Endothelial cell of umbilical vein (primary cell): ENCODE measurements at regions not wholly inside any gene's neighbourhood (a gene's known extent, or its start where the extent isn't known, plus 50 kb on each side); places are given as distances from the start of the nearest gene placed in this dataset.

Source experiments
- BruUV-seq: library from RNA; stranded (reverse); fragments of 400-500 nt; replicated peaks from 2 replicates; lab custom pipeline; 2021; lab: Mats Ljungman, UMichigan
- CTCF ChIA-PET: fragments of 300-600, 350-600 bp; sonication (Branson Sonifier 250); formaldehyde crosslinking; loops from one replicate; lab custom pipeline; 2021; ENCODE audit warnings: antibody characterized with exemption, inconsistent platforms; lab: Charles Lee
- POLR2A ChIA-PET: fragments of 300-600, 350-600 bp; sonication (Branson Sonifier 250); formaldehyde crosslinking; loops from one replicate; lab custom pipeline; 2021; ENCODE audit warnings: antibody characterized with exemption, inconsistent platforms; lab: Charles Lee
- DNase-seq: peaks from one replicate; pipeline ENCODE4 v3.0.0-alpha.2; 2011; ENCODE audit warnings: low read depth, low spot score
- FAIRE-seq: peaks from 2 replicates; lab custom pipeline; 2011; peaks lifted over from hg19 to GRCh38; lab: Jason Lieb, UNC
- H2AFZ ChIP-seq: 2 replicates; pipeline ENCODE4 v1.6.0; 2012; ENCODE audit warnings: low read depth, low read length, control low read depth, inconsistent platforms
- H3K27ac ChIP-seq: 2 replicates; pipeline ENCODE4 v1.5.1; 2011; ENCODE audit warnings: low read depth, mild to moderate bottlenecking, control low read depth, low read length, moderate library complexity; ENCODE audit not compliant: insufficient read depth
- H3K27me3 ChIP-seq, 2 experiments: 2 replicates each; pipeline versions ENCODE4 v1.6.0 to v1.6.1; 2011; ENCODE audit warnings: low read length in 2 of 2, mixed read lengths in 1 of 2; ENCODE audit not compliant: control insufficient read depth in 2 of 2, insufficient read depth in 2 of 2
- H3K36me3 ChIP-seq, 2 experiments: 2 replicates in 1 of 2; 3 replicates in 1 of 2; pipeline ENCODE4 v1.5.1; 2011; ENCODE audit warnings: low read length in 2 of 2, mild to moderate bottlenecking in 1 of 2, moderate library complexity in 1 of 2; ENCODE audit not compliant: control insufficient read depth in 2 of 2, insufficient read depth in 2 of 2; ENCODE audit errors: extremely low read depth in 1 of 2
- H3K4me1 ChIP-seq: 3 replicates; pipeline ENCODE4 v1.5.1; 2011; ENCODE audit warnings: mild to moderate bottlenecking, low read length; ENCODE audit not compliant: control insufficient read depth, insufficient read depth; ENCODE audit errors: extremely low read depth
- H3K4me2 ChIP-seq: 2 replicates; pipeline ENCODE4 v1.6.1; 2011; ENCODE audit warnings: low read length, control low read depth, mixed read lengths; ENCODE audit not compliant: insufficient read depth
- H3K4me3 ChIP-seq, 3 experiments: fragments of 200-600 bp in 1 of 3; sonication (generic), shearing (Covaris generic) in 1 of 3; replicated peaks in 1 of 3; 2 replicates each; pipeline ENCODE4 v1.5.1; 2011 to 2016; ENCODE audit warnings: control low read depth in 3 of 3, low read length in 3 of 3, mild to moderate bottlenecking in 2 of 3, inconsistent platforms in 1 of 3, low read depth in 1 of 3, moderate library complexity in 1 of 3; ENCODE audit not compliant: insufficient read depth in 1 of 3
- H3K79me2 ChIP-seq: 2 replicates; pipeline ENCODE4 v1.6.0; 2012; ENCODE audit warnings: low read length, inconsistent platforms; ENCODE audit not compliant: control insufficient read depth, insufficient read depth
- H3K9ac ChIP-seq: replicated peaks from 2 replicates; pipeline ENCODE3; 2011; ENCODE audit warnings: low read length, control low read depth; ENCODE audit not compliant: insufficient read depth; ENCODE audit errors: extremely low read depth
- H3K9me1 ChIP-seq: replicated peaks from 3 replicates; pipeline ENCODE4 v1.6.0; 2011; ENCODE audit warnings: mild to moderate bottlenecking, low read length; ENCODE audit not compliant: control insufficient read depth, insufficient read depth; ENCODE audit errors: extremely low read depth
- H3K9me3 ChIP-seq: replicated peaks from 2 replicates; pipeline ENCODE4 v1.5.1; 2012; ENCODE audit warnings: low read length, inconsistent platforms; ENCODE audit not compliant: control insufficient read depth, insufficient read depth
- H4K20me1 ChIP-seq: replicated peaks from 2 replicates; pipeline ENCODE3; 2011; ENCODE audit warnings: mild to moderate bottlenecking, low read length; ENCODE audit not compliant: control insufficient read depth, insufficient read depth; ENCODE audit errors: extremely low read depth
- EZH2 ChIP-seq: IDR thresholded peaks from 2 replicates; pipeline ENCODE4 v1.6.1; 2012; ENCODE audit warnings: borderline replicate concordance, low read depth, mild to moderate bottlenecking, moderate library complexity, low read length, inconsistent platforms; ENCODE audit not compliant: severe bottlenecking
- FOS ChIP-seq: IDR thresholded peaks from 2 replicates; pipeline ENCODE4 v1.6.1; 2011; ENCODE audit warnings: mild to moderate bottlenecking, low read length, moderate library complexity, borderline replicate concordance; ENCODE audit not compliant: insufficient read depth
- GATA2 ChIP-seq: IDR thresholded peaks from 2 replicates; pipeline ENCODE4 v1.7.0; 2011; ENCODE audit warnings: low read depth, mild to moderate bottlenecking, moderate library complexity, mixed read lengths, low read length; ENCODE audit not compliant: insufficient read length, insufficient read depth
- JUN ChIP-seq: IDR thresholded peaks from 2 replicates; pipeline ENCODE4 v1.6.1; 2011; ENCODE audit warnings: borderline replicate concordance, low read depth; ENCODE audit not compliant: insufficient read length, insufficient read depth
- MYC ChIP-seq: IDR thresholded peaks from one replicate; pipeline ENCODE4 v1.6.1; 2011; ENCODE audit warnings: mild to moderate bottlenecking, low read depth, low read length
- POLR2A ChIP-seq: IDR thresholded peaks from 2 replicates; pipeline ENCODE4 v1.6.1; 2012; ENCODE audit warnings: low read depth, mild to moderate bottlenecking, control low read depth, low read length
- POLR2AphosphoS5 ChIP-seq: IDR thresholded peaks from 2 replicates; pipeline ENCODE4 v1.6.1; 2012; ENCODE audit warnings: low read depth, mild to moderate bottlenecking, control low read depth, low read length, moderate library complexity; ENCODE audit not compliant: insufficient read depth
- dilution Hi-C: fragments of 300-500 bp; cut with MboI; formaldehyde crosslinking; loops from one replicate; pipeline ENCODE4 v1.15.0; 2019; ENCODE audit warnings: low sequenced_read_pairs; ENCODE audit not compliant: extremely low pct_ligation_motif_present
- intact Hi-C: fragments of 100-400 bp; cut with micrococcal nuclease; formaldehyde crosslinking; loops from one replicate; pipeline ENCODE4 v1.10.0; 2022
- TF ChIP-seq, protein P1 (sequence below): IDR thresholded peaks from 2 replicates; pipeline ENCODE4 v1.6.1; 2011; ENCODE audit not compliant: insufficient read depth, insufficient read length
- TF ChIP-seq, protein P2 (sequence below), 2 donors: IDR thresholded peaks; 1 replicate in 1 of 2; 2 replicates in 1 of 2; pipeline ENCODE4 v1.5.1; 2011; ENCODE audit warnings: low read length in 2 of 2, mild to moderate bottlenecking in 2 of 2, moderate library complexity in 2 of 2, control low read depth in 1 of 2, inconsistent platforms in 1 of 2, low read depth in 1 of 2; ENCODE audit not compliant: insufficient read depth in 1 of 2; ENCODE audit errors: extremely low read depth in 1 of 2

DNA sequence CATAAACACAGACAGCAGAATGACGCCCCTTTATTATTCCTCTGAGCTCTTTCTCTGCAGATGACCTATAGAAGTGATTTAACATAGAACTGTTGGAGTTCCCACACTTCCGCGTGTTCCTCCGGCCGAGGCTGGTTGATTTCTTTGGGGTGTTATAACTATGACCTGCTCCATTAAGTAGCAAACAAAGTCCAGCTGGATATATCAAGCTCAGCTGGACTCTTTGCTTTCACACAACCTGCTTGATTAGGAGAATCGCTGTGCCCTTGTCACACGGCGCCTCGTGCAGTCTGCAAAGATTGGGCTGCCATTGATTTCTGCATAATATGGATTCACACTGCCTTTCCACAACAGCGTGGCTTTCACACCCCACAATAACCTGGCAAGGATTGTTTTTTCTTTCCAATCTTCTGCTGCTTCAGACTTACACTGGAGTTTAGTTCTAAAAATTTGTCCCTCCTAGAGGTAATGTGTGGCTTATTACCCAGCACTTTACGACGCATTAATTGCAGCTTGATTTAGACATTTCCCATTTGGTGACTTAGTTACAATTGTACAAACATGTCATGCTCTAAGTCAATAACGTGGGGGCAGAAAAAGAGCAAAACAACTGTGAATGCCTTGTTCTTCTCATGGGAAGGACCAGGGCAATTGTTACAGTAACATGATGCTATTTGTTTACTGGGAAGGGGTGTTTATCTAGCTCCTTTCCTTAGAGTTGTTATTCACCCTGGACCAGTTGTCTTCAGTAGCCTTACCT, 485.7 kb downstream of the TXNL1 start:
- POLR2A ChIA-PET, result no interaction called here
- H3K27me3 ChIP-seq, result no peaks in the 10 kb centered on the region
- no peak overlapping the region for H3K27ac ChIP-seq
- BruUV-seq, result no TSS peak
- DNase-seq (no peak), FAIRE-seq (no peak)
- H3K9ac ChIP-seq, result no peak overlapping the region
- no peaks in the 10 kb centered on the region for H3K9me3 ChIP-seq
- H3K4me1 ChIP-seq, result no peaks in the 10 kb centered on the region
- no peak overlapping the region for H3K4me3 ChIP-seq
- H3K79me2 ChIP-seq, result no peaks in the 10 kb centered on the region
- TF ChIP-seq FOS (no peak), MYC (no peak), POLR2AphosphoS5 (no peak), GATA2 (no peak), POLR2A (no peak), EZH2 (no peak), JUN (no peak)
- TF ChIP-seq, protein P1, sequence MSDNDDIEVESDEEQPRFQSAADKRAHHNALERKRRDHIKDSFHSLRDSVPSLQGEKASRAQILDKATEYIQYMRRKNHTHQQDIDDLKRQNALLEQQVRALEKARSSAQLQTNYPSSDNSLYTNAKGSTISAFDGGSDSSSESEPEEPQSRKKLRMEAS, result no peak
- TF ChIP-seq, protein P2, sequence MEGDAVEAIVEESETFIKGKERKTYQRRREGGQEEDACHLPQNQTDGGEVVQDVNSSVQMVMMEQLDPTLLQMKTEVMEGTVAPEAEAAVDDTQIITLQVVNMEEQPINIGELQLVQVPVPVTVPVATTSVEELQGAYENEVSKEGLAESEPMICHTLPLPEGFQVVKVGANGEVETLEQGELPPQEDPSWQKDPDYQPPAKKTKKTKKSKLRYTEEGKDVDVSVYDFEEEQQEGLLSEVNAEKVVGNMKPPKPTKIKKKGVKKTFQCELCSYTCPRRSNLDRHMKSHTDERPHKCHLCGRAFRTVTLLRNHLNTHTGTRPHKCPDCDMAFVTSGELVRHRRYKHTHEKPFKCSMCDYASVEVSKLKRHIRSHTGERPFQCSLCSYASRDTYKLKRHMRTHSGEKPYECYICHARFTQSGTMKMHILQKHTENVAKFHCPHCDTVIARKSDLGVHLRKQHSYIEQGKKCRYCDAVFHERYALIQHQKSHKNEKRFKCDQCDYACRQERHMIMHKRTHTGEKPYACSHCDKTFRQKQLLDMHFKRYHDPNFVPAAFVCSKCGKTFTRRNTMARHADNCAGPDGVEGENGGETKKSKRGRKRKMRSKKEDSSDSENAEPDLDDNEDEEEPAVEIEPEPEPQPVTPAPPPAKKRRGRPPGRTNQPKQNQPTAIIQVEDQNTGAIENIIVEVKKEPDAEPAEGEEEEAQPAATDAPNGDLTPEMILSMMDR (IDR thresholded peaks at IDR 0.05; ENCODE audit: extremely low read depth in 1 of 2, insufficient read depth in 1 of 2, low read depth in 1 of 2, low read length in 2 of 2), result no peak
- no peak overlapping the region for H2AFZ ChIP-seq
- dilution Hi-C loops (no loop called here), intact Hi-C loops (no loop called here)
- H3K36me3 ChIP-seq, result no peaks in the 10 kb centered on the region
- no peaks in the 10 kb centered on the region for H4K20me1 ChIP-seq
- H3K4me2 ChIP-seq, result no peak overlapping the region
- no peaks in the 10 kb centered on the region for H3K9me1 ChIP-seq
- CTCF ChIA-PET, result no interaction called here
